GM12878 (cell line): ENCODE measurements at regions not wholly inside any gene's neighbourhood (a gene's known extent, or its start where the extent isn't known, plus 50 kb on each side); places are given as distances from the start of the nearest gene placed in this dataset.

Source experiments
- ATAC-seq: fragments of 200-7000 bp; cut with Tn5 transposase; 3 replicates; pipeline ENCODE4 v1.9.1; 2020; ENCODE audit warnings: mild to moderate bottlenecking, moderate library complexity
- BruUV-seq: library from RNA; stranded (reverse); fragments of 400-500 nt; replicated peaks from 2 replicates; lab custom pipeline; 2021; lab: Mats Ljungman, UMichigan
- CTCF ChIA-PET: fragments of 300-600 bp; sonication (Branson Sonifier 250); formaldehyde crosslinking; extraction: SDS; loops from one replicate; lab custom pipeline; 2021; ENCODE audit warnings: inconsistent platforms; lab: Yijun Ruan, JAX
- POLR2A ChIA-PET: fragments of 350-600 bp; formaldehyde crosslinking; extraction: SDS; loops from one replicate; lab custom pipeline; 2021; ENCODE audit warnings: inconsistent platforms; lab: Charles Lee
- RAD21 ChIA-PET: fragments of 300-600 bp; sonication (Branson Sonifier 250); formaldehyde crosslinking; loops from one replicate; lab custom pipeline; 2023; ENCODE audit warnings: antibody characterized with exemption; ENCODE audit not compliant: unreplicated experiment; lab: Charles Lee
- SMC1A ChIA-PET: fragments of 300-600 bp; sonication (Branson Sonifier 250); formaldehyde crosslinking; loops from one replicate; lab custom pipeline; 2023; ENCODE audit not compliant: unreplicated experiment, uncharacterized antibody; lab: Charles Lee
- DNase-seq: peaks from one replicate; pipeline ENCODE4 v3.0.0-alpha.2; 2011; ENCODE audit warnings: low read depth, low spot score
- FAIRE-seq: peaks from 3 replicates; lab custom pipeline; 2011; peaks lifted over from hg19 to GRCh38; lab: Jason Lieb, UNC
- H2AFZ ChIP-seq: 2 replicates; pipeline ENCODE4 v1.6.0; 2011; ENCODE audit warnings: low read depth, low read length, control low read depth; ENCODE audit not compliant: control insufficient read depth
- H3K27ac ChIP-seq: 2 replicates; pipeline ENCODE4 v1.5.1; 2011; ENCODE audit warnings: control low read depth; ENCODE audit not compliant: control insufficient read depth, insufficient read depth
- H3K27me3 ChIP-seq, 2 experiments: replicated peaks in 1 of 2; 2 replicates each; pipeline versions ENCODE4 v1.6.0 to v1.6.1; 2011; ENCODE audit warnings: low read length in 1 of 2; ENCODE audit not compliant: control insufficient read depth in 2 of 2, insufficient read depth in 2 of 2
- H3K36me3 ChIP-seq, 2 experiments: 2 replicates each; pipeline ENCODE4 v1.5.1; 2011; ENCODE audit warnings: low read length in 1 of 2; ENCODE audit not compliant: control insufficient read depth in 2 of 2, insufficient read depth in 2 of 2
- H3K4me1 ChIP-seq: 2 replicates; pipeline ENCODE4 v1.6.1; 2011; ENCODE audit warnings: mild to moderate bottlenecking, low read length, moderate library complexity, mixed read lengths; ENCODE audit not compliant: control insufficient read depth, insufficient read depth
- H3K4me2 ChIP-seq: 2 replicates; pipeline ENCODE4 v1.6.0; 2011; ENCODE audit warnings: control low read depth; ENCODE audit not compliant: control insufficient read depth, insufficient read depth
- H3K4me3 ChIP-seq: fragments of 200-600 bp; sonication (generic); 2 replicates; pipeline ENCODE4 v1.5.1; 2016
- H3K79me2 ChIP-seq: 2 replicates; pipeline ENCODE4 v1.6.0; 2011; ENCODE audit warnings: low read length; ENCODE audit not compliant: control insufficient read depth, insufficient read depth
- H3K9ac ChIP-seq: 2 replicates; pipeline ENCODE4 v1.8.0; 2011; ENCODE audit warnings: low read length, control low read depth, mixed read lengths; ENCODE audit not compliant: control insufficient read depth, insufficient read depth
- H3K9me3 ChIP-seq: replicated peaks from 3 replicates; pipeline ENCODE4 v1.5.1; 2011; ENCODE audit warnings: mild to moderate bottlenecking, low read length; ENCODE audit not compliant: control insufficient read depth, insufficient read depth
- H4K20me1 ChIP-seq: 2 replicates; pipeline ENCODE4 v1.6.0; 2011; ENCODE audit not compliant: control insufficient read depth, insufficient read depth
- NBN ChIP-seq: fragments of 450-650 bp; IDR thresholded peaks from 2 replicates; pipeline ENCODE4 v1.6.1; 2016
- POLR2AphosphoS5 ChIP-seq: IDR thresholded peaks from 2 replicates; pipeline ENCODE4 v1.6.1; 2011; ENCODE audit warnings: mild to moderate bottlenecking, low read length, inconsistent platforms
- RAD21 ChIP-seq: IDR thresholded peaks from 2 replicates; pipeline ENCODE4 v1.6.1; 2011; ENCODE audit warnings: mild to moderate bottlenecking, low read depth, low read length, moderate library complexity; ENCODE audit not compliant: insufficient read depth
- RBBP5 ChIP-seq: fragments of 200-600 bp; sonication (generic); conservative IDR thresholded peaks from 2 replicates; pipeline ENCODE4 v1.6.1; 2016
- SMARCA5 ChIP-seq: fragments of 450-650 bp; IDR thresholded peaks from 2 replicates; pipeline ENCODE4 v1.6.1; 2017; ENCODE audit warnings: mild to moderate bottlenecking
- SP1 ChIP-seq: IDR thresholded peaks from one replicate; pipeline ENCODE4 v1.6.1; 2011; ENCODE audit warnings: low read depth, low read length
- SRF ChIP-seq, 2 experiments: IDR thresholded peaks; 2 replicates each; pipeline ENCODE4 v1.6.1; 2011; ENCODE audit warnings: low read depth in 2 of 2, low read length in 2 of 2, mild to moderate bottlenecking in 1 of 2, moderate library complexity in 1 of 2
- ZNF207 ChIP-seq: fragments of 450-650 bp; IDR thresholded peaks from 2 replicates; pipeline ENCODE4 v1.6.1; 2014; ENCODE audit warnings: antibody characterized with exemption, mild to moderate bottlenecking, borderline replicate concordance
- WGBS: methylation state at CpG from one replicate; pipeline ENCODE4 v1.1.6; 2016; ENCODE audit warnings: low lambda C conversion rate; ENCODE audit not compliant: insufficient replicate concordance, insufficient coverage; ENCODE audit errors: missing lambda C conversion rate; 5-methylcytosine and 5-hydroxymethylcytosine counted together
- in situ Hi-C: fragments of 300-500 bp; cut with MboI; formaldehyde crosslinking; loops from 9 replicates; pipeline ENCODE4 v1.14.3; 2018; ENCODE audit warnings: mixed read lengths
- intact Hi-C: fragments of 100-400 bp; cut with micrococcal nuclease; formaldehyde crosslinking; loops from one replicate; pipeline ENCODE4 v1.14.2; 2022; ENCODE audit not compliant: unreplicated experiment
- TF ChIP-seq, protein P1 (sequence below): fragments of 450-650 bp; formaldehyde crosslinking; IDR thresholded peaks from 2 replicates; pipeline ENCODE4 v1.4.0; 2022; ENCODE audit warnings: mild to moderate bottlenecking, moderate library complexity
- TF ChIP-seq, protein P2 (sequence below): IDR thresholded peaks from 2 replicates; pipeline ENCODE4 v1.6.1; 2012; ENCODE audit warnings: improper control_type of control experiment, low read depth, low read length; ENCODE audit not compliant: insufficient replicate concordance

DNA sequence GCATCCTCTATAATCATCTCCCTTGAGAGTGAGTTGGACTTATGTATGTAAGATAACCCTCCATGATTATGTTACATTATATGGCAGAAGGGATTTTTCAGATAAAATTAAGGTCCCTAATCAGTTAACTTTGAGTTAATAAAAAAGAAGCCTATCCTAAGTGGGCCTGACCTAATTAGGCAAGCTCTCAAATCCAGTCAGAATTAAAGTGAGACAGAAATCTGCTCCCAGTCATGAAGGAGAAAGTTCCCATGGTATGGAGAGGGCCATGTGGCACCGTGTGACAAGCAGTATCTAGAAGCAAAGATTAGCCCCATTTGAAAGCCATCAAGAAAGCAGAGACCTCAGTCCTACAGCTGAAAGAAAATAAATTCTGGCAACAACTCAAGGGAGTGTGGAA lies 202.4 kb downstream of the PRELID2 start:
- H3K4me3 ChIP-seq = no peak overlapping the region
- no peaks in the 10 kb centered on the region for H3K79me2 ChIP-seq
- ChIA-PET RAD21 (no interaction called here), CTCF (no interaction called here), POLR2A (no interaction called here), SMC1A (no interaction called here)
- TF ChIP-seq NBN = no peak
- no peak for TF ChIP-seq SP1
- TF ChIP-seq ZNF207 = no peak
- TF ChIP-seq RAD21 = no peak
- no peak for TF ChIP-seq SMARCA5
- TF ChIP-seq, protein P1, sequence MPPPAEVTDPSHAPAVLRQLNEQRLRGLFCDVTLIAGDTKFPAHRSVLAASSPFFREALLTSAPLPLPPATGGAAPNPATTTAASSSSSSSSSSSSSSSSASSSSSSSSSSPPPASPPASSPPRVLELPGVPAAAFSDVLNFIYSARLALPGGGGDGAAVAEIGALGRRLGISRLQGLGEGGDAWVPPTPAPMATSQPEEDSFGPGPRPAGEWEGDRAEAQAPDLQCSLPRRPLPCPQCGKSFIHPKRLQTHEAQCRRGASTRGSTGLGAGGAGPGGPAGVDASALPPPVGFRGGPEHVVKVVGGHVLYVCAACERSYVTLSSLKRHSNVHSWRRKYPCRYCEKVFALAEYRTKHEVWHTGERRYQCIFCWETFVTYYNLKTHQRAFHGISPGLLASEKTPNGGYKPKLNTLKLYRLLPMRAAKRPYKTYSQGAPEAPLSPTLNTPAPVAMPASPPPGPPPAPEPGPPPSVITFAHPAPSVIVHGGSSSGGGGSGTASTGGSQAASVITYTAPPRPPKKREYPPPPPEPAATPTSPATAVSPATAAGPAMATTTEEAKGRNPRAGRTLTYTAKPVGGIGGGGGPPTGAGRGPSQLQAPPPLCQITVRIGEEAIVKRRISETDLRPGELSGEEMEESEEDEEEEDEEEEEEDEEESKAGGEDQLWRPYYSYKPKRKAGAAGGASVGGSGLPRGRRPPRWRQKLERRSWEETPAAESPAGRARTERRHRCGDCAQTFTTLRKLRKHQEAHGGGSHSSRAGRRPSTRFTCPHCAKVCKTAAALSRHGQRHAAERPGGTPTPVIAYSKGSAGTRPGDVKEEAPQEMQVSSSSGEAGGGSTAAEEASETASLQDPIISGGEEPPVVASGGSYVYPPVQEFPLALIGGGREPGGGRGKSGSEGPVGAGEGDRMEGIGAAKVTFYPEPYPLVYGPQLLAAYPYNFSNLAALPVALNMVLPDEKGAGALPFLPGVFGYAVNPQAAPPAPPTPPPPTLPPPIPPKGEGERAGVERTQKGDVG (CRISPR knock-in tag) = no peak
- TF ChIP-seq, protein P2, sequence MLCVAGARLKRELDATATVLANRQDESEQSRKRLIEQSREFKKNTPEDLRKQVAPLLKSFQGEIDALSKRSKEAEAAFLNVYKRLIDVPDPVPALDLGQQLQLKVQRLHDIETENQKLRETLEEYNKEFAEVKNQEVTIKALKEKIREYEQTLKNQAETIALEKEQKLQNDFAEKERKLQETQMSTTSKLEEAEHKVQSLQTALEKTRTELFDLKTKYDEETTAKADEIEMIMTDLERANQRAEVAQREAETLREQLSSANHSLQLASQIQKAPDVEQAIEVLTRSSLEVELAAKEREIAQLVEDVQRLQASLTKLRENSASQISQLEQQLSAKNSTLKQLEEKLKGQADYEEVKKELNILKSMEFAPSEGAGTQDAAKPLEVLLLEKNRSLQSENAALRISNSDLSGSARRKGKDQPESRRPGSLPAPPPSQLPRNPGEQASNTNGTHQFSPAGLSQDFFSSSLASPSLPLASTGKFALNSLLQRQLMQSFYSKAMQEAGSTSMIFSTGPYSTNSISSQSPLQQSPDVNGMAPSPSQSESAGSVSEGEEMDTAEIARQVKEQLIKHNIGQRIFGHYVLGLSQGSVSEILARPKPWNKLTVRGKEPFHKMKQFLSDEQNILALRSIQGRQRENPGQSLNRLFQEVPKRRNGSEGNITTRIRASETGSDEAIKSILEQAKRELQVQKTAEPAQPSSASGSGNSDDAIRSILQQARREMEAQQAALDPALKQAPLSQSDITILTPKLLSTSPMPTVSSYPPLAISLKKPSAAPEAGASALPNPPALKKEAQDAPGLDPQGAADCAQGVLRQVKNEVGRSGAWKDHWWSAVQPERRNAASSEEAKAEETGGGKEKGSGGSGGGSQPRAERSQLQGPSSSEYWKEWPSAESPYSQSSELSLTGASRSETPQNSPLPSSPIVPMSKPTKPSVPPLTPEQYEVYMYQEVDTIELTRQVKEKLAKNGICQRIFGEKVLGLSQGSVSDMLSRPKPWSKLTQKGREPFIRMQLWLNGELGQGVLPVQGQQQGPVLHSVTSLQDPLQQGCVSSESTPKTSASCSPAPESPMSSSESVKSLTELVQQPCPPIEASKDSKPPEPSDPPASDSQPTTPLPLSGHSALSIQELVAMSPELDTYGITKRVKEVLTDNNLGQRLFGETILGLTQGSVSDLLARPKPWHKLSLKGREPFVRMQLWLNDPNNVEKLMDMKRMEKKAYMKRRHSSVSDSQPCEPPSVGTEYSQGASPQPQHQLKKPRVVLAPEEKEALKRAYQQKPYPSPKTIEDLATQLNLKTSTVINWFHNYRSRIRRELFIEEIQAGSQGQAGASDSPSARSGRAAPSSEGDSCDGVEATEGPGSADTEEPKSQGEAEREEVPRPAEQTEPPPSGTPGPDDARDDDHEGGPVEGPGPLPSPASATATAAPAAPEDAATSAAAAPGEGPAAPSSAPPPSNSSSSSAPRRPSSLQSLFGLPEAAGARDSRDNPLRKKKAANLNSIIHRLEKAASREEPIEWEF = no peak
- no peak for TF ChIP-seq RBBP5
- no peak for TF ChIP-seq SRF (IDR thresholded peaks at IDR 0.05; ENCODE audit: low read depth in 2 of 2, low read length in 2 of 2)
- TF ChIP-seq POLR2AphosphoS5 = no peak
- no peak overlapping the region for H2AFZ ChIP-seq
- H3K27ac ChIP-seq = no peak overlapping the region
- BruUV-seq = no TSS peak
- no peaks in the 10 kb centered on the region for H3K36me3 ChIP-seq
- no peak overlapping the region for H3K4me2 ChIP-seq
- no peaks in the 10 kb centered on the region for H4K20me1 ChIP-seq
- H3K4me1 ChIP-seq = no peaks in the 10 kb centered on the region
- FAIRE-seq (no peak), DNase-seq (no peak), ATAC-seq (no peak)
- WGBS = 0% methylated on average over 1 of the region's 1 CpG
- H3K27me3 ChIP-seq = no peaks in the 10 kb centered on the region
- intact Hi-C loops (no loop called here), in situ Hi-C loops (no loop called here)
- H3K9ac ChIP-seq = no peak overlapping the region
- no peaks in the 10 kb centered on the region for H3K9me3 ChIP-seq
